ENCODE measurements at regions not wholly inside any gene's neighbourhood (a gene's known extent, or its start where the extent isn't known, plus 50 kb on each side); places are given as distances from the start of the nearest gene placed in this dataset.
"Not testable (repeated sequence)": the region's sequence is repeated elsewhere in the genome, so short reads cannot be mapped to it uniquely, and the experiment has no call there.

DNA sequence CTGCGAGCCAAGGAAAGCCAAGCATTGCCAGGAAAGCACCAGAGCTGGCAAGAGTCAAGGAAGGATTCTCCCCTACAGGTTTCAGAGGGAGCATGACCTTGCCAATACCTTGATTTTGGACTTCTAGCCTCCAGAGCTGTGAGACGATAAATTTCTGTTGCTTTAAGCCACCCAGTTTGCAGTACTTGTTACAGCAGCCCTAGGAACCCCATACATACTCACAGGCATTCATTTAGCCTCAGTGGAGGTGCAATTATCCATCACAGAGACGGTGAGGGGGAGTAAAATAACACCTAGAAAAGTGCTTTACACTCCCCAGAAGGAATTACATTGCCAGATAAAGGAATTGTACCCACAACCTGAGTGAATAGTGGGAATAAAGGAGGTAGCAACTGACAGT, 167.4 kb upstream of the NFIA start:
- DNase-seq (ENCODE audit: low spot score), result no peak

- DNase-seq (ENCODE audit: low spot score), result not testable (repeated sequence)
Measured at GRCh38 chr1:60913708-60914107, 168.7 kb upstream of the NFIA start.

- no peak for DNase-seq (ENCODE audit: low spot score)
Measured at GRCh38 chr1:60913039-60913438, 169.3 kb upstream of the NFIA start.

DNA sequence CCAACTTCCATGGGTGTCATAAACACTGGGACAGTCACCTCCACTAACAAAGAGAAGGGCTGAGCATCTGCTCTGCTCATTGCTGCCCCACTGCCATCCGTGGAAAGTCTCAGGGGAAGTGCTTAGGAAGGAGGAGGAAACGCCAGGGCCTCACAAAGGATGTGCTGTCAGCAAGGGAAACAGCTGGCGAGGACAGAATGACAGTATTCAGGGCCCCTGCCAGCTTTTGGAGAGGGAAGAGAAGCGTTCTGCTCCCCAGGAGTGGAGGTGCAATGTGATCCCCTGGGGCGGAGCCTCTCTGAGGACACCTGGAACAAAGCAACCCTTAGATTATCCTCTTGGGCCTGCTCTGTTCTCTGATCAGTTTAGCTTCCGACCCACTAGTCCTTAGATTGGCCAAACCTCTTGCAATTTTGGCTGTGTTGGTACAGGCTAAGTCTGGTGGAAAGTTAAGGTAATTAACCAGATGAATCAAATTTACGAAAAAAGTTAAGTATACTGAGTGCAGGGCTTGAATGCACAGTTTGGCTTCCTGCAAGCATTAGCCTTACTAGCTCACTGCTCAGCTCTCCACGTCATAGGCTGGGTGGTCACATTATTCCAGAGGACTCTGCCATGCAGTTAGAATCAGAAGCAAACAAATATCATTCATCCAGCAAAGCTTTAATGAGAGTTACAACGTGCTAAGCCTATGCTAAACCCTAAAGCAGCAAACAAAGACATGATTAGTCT, 170.2 kb upstream of the NFIA start:
- no peak for DNase-seq (ENCODE audit: low spot score)

GRCh38 chr1:60908159-60908558, 174.2 kb upstream of the NFIA start:
- no peak for DNase-seq (ENCODE audit: low spot score)

GRCh38 chr1:60906526-60906925, 175.8 kb upstream of the NFIA start:
- no peak for DNase-seq (ENCODE audit: low spot score)

- DNase-seq (ENCODE audit: low spot score), result no peak
Measured at GRCh38 chr1:60906039-60906438, 176.3 kb upstream of the NFIA start.

- no peak for DNase-seq (ENCODE audit: low spot score)
Measured at GRCh38 chr1:60904099-60904851, 178.1 kb upstream of the NFIA start.

DNA sequence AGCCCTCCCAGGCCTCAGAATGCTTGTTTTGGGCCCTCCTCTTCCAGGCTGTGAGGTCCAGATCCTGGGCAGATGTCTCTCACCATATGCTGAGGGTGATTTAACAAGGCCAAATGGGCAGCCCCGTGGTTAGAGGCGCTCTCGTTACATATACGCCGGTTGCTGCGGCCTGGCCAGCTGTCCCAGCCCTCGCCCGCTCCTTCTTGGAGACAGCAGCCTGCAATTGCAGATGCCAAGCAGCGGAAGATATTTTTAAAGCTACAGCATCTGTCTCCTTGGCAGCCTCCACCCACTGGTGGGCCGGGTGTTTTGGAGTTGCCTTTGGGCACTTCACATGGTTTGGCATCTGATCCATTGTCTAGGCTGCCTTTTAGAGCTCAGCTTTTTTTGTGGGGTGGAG, 178.8 kb upstream of the NFIA start:
- DNase-seq (ENCODE audit: low spot score), result no peak

- DNase-seq (ENCODE audit: low spot score), result no peak
Measured at GRCh38 chr1:60899464-60899863, 182.9 kb upstream of the NFIA start.

DNA sequence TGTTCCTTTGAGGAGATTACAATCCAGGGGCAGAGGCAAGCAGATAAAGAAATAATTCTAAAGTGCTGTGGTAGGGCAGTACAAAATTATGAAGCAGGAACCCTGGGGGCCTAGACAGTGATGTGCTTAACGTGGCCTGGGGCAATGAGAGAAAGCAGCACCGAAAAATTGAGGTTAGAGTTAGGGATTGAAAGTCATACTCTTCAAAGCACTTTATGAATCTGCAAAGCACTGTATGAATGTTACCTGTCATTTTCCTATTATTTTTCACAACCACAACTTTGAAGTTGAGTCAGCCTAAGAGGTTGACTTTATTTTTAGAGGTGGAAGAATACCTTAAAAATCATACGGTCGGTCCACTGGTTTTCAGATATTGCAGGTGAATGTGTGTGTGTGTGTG, 183.4 kb upstream of the NFIA start:
- peak; percentile 63 for DNase-seq (ENCODE audit: low spot score)

- DNase-seq (ENCODE audit: low spot score), result peak; percentile 25
Measured at GRCh38 chr1:60898413-60898812, 183.9 kb upstream of the NFIA start.

- no peak for DNase-seq (ENCODE audit: low spot score)
Measured at GRCh38 chr1:60896701-60897363, 185.5 kb upstream of the NFIA start.

DNA sequence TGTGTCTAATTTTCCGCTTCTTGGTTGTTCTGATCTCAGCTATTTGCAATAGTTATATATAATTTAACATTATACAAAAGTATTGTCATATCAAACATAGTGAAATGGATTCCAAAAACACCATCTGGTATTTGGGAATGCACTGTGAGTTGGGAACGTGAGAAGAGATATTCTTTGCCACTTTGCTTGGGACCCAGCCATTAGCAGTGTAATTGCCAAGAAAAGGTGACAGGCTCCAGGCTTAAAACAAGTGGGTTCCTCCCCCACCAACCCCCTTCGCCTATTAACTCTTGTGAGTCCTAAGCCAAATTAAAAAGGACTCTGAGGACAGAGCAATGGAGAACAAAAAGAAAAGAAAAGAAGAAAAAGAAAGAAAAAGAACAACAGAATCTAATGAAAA, 186.7 kb upstream of the NFIA start:
- no peak for DNase-seq (ENCODE audit: low spot score)

DNA sequence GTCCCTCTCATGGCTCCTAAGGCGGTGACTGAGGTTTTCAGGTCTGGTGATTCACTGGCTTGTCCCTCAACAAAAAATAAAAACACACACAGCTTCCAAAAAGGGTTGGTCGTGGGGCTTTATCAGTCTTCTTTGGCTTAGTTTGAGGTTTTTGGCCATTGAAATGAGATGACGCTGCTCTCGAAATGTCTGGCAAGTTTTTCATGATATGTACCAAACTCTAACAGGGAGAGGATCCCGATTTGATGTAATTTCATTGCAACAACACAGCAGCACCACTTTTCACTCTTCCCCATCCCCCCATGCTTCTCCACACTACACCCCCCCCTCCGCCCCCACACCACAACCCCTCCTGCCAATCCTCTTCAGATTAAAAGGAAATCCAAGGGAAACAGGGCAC, 187.1 kb upstream of the NFIA start:
- no peak for DNase-seq (ENCODE audit: low spot score)

- no peak for DNase-seq (ENCODE audit: low spot score)
Measured at GRCh38 chr1:60894741-60895140, 187.6 kb upstream of the NFIA start.

GRCh38 chr1:60894130-60894529, 188.2 kb upstream of the NFIA start:
- DNase-seq (ENCODE audit: low spot score), result no peak

GRCh38 chr1:60893136-60893930, 189.0 kb upstream of the NFIA start:
- DNase-seq (ENCODE audit: low spot score), result no peak

- DNase-seq (ENCODE audit: low spot score), result no peak
Measured at GRCh38 chr1:60891765-60892164, 190.6 kb upstream of the NFIA start.

DNA sequence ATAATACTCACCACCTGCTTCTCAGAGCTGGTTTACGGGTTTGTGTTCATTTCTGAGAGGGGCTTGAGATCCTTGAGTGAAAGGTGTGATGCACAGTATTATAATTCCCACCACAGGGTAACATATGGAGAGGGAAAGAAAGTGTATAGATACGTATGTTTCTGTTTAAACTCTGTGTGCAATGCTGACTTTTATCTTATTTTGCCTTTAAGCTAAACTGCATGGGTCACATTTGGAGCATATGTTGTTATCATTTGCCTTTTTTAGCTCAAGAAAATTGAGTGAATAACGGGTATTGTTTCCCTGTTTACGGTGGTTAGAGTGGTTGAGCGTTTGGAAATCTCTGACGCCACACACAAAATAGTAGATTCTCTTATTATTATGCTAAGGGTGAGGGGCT, 191.1 kb upstream of the NFIA start:
- DNase-seq (ENCODE audit: low spot score), result no peak

GRCh38 chr1:60890664-60891063, 191.7 kb upstream of the NFIA start:
- no peak for DNase-seq (ENCODE audit: low spot score)

- DNase-seq (ENCODE audit: low spot score), result no peak
Measured at GRCh38 chr1:60889709-60890108, 192.7 kb upstream of the NFIA start.

Data from activated CD4-positive, alpha-beta T cell treated with anti-CD3 and anti-CD28 coated beads, Interleukin-2, Interleukin-4, amounts not matched to agents 100 ng/mL and 50 ng/mL, durations not matched to agents 16 hours and 8 hours (primary cell).